GM18519 (cell line): ENCODE measurements at regions not wholly inside any gene's neighbourhood (a gene's known extent, or its start where the extent isn't known, plus 50 kb on each side); places are given as distances from the start of the nearest gene placed in this dataset.

Source experiments
- ATAC-seq: cut with Tn5 transposase; IDR thresholded peaks from one replicate; pipeline ENCODE4 v1.9.1; 2021; ENCODE audit warnings: mild to moderate bottlenecking, moderate library complexity; ENCODE audit not compliant: unreplicated experiment, low FRiP score

- ATAC-seq: no peak
These were observed 912.6 kb upstream of the SOX9 start for GRCh38 chr17:71208111-71208704.

DNA sequence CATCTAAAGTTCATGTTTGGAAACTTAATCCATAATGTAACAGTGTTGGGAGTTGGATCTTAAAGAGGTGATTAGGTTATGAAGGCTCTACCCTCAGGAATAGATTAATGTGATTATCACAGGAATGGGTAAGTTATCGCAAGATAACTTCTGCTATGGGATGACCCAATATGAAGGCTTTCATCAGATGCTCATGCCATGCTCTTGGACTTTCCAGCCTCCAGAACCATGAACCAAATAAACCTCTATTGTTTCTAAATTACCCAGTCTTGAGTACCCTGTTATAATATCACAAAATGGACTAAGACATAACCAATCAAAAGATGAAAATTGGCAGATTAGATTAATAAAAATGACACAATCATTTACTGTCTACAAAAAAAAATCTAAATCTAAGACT lies 906.9 kb upstream of the SOX9 start:
- no peak for ATAC-seq

DNA sequence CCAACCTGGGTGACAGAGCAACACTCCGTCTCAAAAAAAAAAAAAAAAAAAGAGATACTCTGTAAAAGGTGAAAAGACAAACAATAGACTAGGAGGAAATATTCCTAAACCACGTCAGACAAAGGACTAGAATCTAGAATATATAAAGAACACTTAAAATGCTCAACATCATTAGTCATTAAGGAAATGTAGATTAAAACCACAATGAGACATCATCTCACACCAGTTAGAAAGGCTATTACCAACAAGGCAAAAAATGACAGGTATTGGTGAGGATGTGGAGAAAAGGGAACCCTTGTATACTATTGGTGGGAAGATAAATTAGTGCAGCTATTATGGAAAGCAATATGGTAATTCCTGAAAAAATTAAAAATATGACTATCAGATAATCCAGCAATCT lies 903.1 kb upstream of the SOX9 start:
- no peak for ATAC-seq

- ATAC-seq: no peak
These were observed 895.8 kb upstream of the SOX9 start for GRCh38 chr17:71224824-71225575.

GRCh38 chr17:71227841-71228240 lies 893.0 kb upstream of the SOX9 start:
- no peak for ATAC-seq

- ATAC-seq: no peak
These were observed 891.8 kb upstream of the SOX9 start for GRCh38 chr17:71229070-71229469.

GRCh38 chr17:71232801-71233559 lies 887.8 kb upstream of the SOX9 start:
- ATAC-seq: no peak

- ATAC-seq: no peak
These were observed 886.5 kb upstream of the SOX9 start for GRCh38 chr17:71234349-71234748.

GRCh38 chr17:71237903-71238538 lies 882.8 kb upstream of the SOX9 start:
- ATAC-seq: no peak

- no peak for ATAC-seq
These were observed 873.3 kb upstream of the SOX9 start for GRCh38 chr17:71247441-71248015.

DNA sequence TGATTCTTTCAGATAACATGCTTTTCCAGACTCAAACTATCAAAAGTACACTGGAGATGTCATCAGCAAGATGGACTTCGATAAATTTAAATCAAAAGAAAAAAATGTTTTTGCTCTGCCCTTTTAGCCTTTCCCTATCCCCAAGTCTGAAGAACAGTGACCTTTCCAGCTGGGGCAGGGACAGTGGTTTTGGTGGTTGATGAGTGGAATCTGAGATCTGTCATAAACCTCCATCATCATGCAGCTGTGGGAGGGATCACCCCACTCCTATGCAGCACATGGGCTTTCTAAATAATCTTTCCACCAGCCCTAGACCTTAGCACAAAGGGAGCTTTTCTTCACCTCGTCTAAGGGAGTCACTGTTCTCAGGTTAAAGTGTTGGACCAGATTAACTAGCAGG lies 869.5 kb upstream of the SOX9 start:
- no peak for ATAC-seq

DNA sequence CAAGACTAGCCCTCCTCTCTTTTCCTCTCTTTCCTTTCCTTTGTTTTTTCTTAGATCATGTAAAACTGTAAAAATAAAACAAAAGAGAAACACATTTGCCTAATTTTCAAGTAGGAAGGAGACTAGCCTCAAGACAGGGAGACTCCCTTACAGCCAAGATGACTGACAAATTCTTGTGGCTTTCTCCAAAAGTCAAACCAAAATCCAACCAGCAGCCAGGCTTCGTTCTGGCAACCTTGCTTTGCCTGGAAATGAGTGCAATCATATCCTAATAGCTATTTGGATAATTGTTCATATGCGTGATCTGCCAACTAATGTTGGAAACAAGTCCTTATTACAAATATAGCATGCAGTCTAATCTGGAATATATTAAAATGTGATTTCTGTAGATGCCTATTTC lies 868.9 kb upstream of the SOX9 start:
- no peak for ATAC-seq

DNA sequence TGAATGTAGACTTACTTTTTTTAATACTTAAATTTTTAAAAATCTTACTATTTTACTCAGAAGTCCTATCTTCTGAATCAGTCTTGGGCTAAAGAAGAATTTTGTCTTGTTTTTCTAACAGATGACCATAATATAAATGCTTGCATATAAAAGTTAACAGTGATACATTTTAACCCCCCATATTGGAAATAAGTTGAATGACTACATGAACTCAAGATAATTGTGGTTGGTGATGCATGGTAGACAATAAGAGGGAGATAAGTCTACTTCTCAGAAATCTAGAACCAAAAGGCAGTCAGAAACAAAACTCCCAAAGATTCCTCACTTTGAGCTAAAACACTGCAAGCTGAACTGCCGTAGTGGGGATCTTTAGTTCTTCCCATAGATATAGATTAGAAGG lies 868.4 kb upstream of the SOX9 start:
- ATAC-seq: no peak

GRCh38 chr17:71257096-71257495 lies 863.7 kb upstream of the SOX9 start:
- no peak for ATAC-seq

DNA sequence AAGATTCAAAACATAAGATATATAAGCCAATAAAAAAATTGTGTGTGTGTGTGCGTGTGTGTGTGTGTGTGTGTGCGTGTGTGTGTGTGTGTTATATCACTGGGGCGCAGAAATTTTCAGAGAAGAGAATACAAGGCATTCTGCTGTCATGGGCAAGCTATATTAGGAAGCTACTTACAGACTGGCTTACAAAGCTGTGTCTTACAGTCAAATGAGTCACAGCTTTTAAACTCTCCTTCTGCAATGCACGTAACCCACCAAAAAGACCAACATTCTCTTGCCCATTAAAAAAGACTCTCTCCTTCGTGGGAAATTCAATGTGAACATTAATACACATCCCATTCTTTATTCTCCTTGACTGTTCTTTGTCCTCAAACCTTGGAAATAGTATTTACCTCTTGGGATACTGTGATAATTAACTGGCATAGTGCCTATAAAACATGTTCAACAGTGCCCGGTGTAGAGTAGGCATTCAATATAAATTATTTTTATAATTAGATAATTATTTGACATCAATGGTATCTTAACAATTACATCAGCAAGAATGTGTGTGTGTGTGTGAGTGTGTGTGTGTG lies 860.4 kb upstream of the SOX9 start:
- no peak for ATAC-seq

GRCh38 chr17:71262586-71262985 lies 858.2 kb upstream of the SOX9 start:
- no peak for ATAC-seq

DNA sequence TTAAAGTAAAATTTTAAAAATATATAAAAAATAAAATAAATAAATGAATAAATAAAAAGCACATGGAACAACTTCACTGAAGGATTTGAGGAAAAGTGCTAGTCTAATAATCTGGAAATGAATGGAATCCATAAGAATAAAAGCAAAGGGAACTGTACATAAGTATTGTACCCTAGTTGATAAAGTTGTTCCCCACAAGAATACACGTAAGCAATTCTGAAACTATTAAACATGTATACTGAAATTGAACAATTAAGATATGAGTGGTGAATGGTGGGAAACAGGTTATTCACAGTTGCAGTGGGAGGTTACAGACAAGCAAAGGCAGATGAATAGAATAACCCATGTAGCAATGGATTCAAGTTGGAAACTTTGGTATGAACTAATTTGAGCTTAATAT lies 853.2 kb upstream of the SOX9 start:
- no peak for ATAC-seq

DNA sequence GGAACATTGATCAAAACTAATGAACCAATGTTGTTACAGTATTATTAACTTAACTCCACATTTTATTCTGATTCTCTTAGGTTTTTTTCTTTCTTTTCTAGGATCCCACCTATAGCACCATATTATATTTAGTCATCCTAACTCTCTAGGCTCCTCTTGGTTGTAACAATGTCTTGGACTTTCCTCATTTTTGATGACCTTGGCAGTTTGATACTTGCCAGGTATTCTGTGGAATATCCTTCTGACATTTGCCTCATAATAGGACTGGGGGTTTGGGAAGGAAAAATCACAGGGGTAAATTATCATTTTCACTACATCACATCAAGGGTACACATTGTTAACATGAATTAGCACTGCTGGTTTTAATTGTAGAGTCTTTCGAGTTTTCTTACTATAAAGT lies 851.6 kb upstream of the SOX9 start:
- ATAC-seq: no peak

DNA sequence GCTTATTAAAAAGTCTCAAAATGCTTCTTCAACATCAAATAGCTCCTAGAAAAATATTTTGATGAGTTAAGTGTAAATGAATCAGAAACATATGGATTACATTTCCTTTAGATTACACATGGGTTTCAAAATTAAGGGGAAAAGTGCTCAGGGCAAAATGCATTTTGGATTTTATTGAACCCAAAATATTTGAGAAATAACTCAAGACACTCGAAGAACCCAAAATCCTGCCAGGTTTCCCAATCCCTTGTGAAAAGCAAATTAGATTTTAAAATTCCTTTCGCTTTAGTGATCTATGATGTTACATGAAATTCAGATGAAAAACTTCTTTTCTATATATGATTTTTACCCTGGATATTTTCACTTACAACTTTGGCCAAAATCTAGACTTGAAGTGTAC lies 847.4 kb upstream of the SOX9 start:
- no peak for ATAC-seq

GRCh38 chr17:71276079-71276478 lies 844.7 kb upstream of the SOX9 start:
- no peak for ATAC-seq

DNA sequence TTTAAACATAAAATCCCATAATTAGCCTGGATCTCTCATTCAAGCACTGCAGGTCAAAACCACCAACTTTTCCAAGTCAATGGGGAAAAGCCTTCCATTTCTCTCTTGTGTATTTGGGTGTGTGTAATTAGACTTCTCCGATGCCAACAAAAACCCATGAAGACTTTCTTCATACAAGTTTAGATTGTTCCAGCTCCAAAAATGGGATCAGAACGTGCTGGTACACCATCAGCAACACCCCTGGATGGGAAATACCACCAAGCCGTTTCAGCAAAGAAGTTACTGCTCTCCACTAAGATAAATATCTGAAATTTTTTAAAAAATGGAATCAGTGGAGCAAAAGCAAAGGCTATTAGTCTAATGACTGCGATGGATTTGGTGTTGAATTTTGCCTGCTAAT lies 837.3 kb upstream of the SOX9 start:
- no peak for ATAC-seq
